Fibroblast of gingiva (primary cell): ENCODE measurements at regions not wholly inside any gene's neighbourhood (a gene's known extent, or its start where the extent isn't known, plus 50 kb on each side); places are given as distances from the start of the nearest gene placed in this dataset.
"Not testable (repeated sequence)": the region's sequence is repeated elsewhere in the genome, so short reads cannot be mapped to it uniquely, and the experiment has no call there.

ENCODE experiments used
- DNase-seq: peaks from one replicate; pipeline ENCODE4 v3.0.0-alpha.2; 2011; ENCODE audit warnings: low read depth

DNA sequence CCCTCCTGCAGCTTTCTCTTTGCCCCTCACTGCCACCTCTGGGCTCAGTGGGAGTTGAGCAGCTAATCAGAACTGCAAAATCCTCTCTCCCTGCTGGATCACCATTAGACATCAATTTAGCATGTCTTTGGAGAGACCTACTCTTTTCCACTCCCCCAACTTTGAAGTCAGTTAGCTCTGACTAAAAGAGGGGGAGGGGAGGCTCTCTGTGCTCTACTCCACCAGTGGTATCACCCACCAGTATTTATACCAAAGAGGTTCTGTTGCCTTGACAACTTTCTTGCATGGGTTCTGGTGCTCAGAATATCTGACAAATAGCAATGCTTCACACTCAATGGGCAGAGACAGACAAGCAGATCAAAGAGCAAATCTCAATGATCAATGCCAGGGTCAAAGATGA is 146.2 kb upstream of the ROPN1 start:
- DNase-seq = no peak

DNA sequence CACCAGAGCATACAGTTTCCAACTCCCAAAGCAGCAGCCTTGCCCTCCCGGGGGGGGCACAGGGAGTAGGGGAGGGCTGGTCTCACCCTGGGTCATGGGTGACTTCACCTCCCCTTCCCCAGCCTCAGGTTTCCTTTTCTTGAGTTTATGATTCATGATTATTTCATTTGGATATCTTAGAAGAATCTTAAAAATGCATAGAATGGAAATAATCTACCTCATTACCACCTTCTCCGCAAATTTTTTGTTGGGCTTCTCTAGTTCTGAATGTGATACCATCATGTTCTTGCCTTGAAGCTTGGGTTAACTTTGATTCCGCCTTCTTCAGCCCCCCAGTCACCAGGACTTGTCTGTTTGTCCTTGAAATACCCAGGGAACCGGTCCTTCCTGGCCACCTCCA is 148.8 kb upstream of the ROPN1 start:
- no peak for DNase-seq

DNA sequence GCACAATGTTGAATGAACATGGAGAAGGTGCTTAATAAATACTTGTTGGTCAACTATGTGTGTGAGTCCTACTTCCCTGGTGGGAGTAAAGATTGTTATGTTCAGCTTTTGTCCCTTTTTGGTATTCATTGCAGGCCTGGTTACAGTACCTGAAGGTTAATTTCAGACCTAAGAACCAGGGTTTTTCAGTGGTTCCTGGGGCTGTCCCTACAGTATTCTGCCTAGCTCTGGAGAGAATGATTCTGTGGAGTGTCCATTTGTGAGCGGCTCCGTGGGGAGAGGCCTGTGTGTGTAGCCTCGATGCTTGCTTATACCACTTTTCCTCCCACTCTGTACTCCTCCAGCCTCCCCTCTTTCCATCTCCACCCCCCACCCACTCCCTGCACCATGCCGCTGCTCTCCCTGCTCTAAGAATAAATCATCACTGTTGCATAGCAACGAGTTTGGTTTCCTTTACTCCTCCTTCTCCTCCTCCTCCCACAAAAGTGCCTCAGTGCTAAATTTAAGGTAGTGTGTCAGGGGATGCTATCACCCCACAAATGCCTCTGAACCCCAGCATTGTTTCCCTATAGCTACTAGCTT is 150.6 kb upstream of the ROPN1 start:
- no peak for DNase-seq

DNA sequence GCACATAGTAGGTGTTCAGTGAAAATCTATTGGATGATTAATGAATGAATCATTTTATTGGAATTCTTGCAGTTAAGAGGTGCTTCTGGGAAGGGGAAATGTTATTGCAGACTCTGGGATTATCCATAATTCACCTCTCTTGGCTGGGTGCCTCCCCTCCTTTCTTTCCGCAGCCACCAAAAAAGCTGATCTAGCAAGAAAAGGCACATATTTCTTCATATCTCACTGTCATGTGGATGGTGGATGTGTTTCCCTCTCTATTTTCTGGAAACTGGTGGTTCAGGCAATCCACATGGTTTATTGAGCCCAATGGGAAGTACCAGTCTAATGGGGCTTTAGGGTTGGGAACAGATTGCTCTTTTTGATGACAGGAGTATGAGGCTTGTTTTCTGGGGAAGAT is 151.1 kb upstream of the ROPN1 start:
- no peak for DNase-seq

DNA sequence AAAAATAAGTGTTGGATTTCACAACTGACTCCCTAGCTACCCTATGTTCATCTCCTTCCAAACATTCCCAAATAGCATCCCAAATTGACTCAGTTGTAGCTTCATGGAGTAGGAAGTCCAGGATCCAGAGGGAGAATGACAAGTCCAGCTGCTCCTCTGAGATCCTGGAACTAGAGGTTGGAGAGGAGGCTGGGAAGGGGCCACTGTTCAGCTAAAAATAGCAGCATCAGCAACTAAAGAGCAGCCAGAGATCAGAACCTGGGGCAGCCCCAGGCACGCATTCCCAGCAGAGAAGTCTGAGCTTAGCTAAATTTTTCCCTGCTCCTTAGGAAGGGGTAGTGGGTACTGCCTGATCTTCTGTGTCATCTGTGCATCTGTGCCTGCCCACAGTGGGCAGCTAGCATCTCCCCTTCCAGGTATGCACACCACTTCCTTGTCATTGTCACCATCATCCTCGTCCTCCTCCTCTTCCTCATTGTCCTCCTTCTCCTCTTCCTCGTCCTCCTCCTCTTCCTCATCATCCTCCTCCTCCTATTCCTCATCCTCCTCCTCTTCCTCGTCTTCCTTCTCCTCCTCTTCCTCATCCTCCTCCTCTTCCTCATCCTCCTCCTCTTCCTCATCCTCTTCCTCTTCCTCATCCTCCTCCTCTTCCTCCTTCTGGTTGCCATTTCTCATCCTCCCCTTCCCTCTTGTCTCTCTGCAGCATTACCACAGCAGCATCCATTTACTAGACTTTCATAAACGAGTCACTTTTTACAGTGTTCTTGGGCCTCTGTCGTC is 152.3 kb upstream of the ROPN1 start:
- no peak for DNase-seq

DNA sequence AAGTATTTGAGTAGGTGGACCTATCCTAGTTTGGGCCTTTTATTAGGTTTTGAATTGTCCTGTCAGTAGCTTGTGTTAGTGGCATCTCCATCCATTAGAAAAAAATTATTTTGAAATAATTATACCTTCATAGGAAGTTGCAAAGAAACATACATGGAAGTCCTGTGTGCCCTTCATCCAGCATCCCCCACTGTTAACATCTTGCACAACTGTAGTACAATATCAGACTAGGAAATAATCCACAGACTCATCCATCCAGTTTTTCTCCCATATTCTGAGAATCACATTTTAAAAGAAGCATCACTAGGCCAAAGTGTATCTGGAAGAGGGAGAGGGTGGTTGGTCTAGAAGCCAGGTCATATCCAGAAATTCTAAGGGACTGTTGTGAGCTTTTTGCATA is 155.5 kb upstream of the ROPN1 start:
- no peak for DNase-seq

DNA sequence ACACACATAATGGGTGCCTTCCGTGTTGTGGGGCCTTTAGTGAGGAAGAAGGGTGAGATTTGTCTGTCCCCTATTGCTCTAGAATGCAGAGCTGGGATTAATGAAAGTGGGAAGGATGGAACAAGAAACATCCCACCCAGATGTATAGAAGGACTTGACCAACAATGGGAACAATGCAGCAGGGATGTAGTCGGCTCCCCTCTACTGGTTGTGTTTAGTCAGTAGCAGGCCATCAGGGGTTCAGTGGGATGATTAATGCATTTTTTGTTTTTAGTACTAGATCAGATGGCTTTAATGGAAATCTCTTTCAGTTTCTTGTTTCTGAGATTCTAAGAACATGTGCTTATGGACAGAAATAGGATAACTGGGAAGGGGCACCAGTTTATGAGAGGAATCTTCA is 156.0 kb upstream of the ROPN1 start:
- DNase-seq = no peak

DNA sequence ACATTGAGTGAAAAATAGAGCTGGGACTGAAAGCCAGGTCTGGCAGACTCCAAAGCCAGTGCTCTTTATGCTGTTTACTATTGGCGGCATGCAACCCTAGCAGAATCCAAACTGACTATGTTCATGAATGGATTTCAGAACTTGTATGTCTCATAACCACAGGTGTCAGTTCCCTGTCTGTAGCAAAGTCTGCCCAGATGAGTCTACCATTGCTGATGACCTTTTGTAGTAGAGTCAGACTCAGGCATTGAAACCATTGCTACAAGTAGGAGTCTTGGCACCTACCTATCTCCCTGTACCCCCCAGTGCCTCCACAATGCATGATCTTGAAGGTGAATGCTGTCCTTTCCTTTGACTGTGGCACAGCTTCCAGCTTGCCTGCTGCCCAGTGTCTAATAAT is 157.2 kb upstream of the ROPN1 start:
- DNase-seq = no peak

DNA sequence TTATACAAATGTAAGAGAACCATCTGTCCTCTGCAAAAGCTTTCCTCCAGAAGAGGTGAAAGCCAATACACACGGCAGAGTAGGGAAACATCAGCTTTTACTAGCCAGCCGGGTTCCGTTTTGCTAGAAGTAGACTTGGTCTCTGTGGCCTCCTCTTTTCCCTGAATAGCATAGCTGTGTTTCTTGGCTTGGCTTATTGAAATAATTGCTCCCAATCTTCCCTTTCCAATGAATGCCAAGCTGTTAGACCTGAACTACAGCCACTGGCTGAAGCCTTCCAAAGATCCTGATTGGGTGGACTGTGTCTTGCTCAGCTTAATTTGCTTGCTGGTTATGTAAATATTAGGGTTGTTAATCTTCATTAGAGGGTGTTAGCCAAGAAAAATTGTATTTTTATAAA is 157.8 kb upstream of the ROPN1 start:
- no peak for DNase-seq

DNA sequence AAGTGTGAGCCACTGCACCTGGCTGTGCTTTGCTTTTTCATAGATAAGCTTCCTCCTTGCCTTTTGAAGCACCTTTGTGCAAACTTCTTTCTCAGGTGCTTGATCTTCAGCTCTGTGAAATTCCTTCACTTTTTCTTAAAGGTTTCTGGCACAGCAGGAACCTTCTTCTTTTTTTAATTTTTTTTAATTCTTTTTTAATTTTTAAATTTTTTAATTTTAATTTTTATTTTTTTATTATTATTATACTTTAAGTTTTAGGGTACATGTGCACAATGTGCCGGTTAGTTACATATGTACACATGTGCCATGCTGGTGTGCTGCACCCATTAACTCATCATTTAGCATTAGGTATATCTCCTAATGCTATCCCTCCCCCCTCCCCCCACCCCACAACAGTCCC is 161.0 kb upstream of the ROPN1 start:
- DNase-seq = not testable (repeated sequence)

DNA sequence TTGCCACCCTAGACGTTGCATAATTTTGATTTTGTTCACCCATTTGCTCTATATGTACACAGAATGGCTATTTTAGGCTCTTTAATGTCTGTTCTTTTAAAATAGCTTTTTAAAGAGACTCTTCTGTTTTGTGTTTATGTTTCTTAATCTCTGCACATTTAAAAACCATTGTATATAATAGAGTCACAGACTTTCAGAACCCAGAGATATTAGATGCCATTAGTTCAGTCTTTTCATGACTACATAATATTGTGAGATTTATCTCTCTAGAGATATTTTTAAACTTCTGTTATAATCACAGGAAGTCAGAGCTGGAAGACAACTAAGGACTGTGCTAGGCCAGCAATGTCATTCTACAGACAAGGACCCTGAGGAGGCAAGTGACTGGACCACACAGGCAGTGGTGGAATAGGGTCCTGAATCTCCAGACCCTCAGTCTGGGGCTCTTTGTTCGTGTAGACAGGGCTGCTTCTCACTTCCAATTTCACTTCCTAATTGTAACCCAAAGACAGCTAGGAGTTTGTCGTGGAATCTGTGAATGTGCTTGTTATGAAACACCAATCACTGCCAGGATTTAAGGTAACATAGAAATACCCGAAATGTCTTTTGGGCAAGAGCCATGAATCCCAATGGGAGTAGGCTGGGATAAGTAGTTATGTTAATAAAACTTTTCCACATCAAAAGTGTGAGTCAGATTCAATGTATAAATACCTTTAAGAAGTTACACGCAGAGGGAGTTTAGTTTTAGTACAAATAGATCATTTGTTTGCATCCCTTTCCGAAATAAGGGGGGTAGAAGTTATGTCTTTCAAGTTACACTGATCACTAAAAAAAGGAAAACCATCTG is 165.2 kb upstream of the ROPN1 start:
- DNase-seq = no peak

DNA sequence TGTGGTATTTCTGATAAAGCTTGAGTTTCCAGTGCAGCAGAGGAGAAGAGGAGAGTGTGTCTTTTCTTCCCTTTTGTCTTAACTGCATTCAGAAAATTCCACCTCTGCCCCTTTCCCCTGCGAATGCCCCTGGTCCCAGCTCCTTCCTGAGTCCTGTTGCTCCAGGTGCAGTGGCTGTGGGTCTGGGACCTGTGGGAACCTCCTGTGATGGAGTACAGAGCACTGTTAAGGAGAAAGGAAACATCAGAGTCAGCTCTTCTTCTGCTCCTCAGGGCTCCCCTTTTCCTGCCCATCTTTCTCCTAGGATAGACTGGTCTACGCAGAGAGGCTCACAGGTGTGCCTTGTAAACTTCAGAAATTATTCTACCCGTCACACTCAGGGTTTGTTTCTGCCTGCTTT is 165.8 kb upstream of the ROPN1 start:
- no peak for DNase-seq

DNA sequence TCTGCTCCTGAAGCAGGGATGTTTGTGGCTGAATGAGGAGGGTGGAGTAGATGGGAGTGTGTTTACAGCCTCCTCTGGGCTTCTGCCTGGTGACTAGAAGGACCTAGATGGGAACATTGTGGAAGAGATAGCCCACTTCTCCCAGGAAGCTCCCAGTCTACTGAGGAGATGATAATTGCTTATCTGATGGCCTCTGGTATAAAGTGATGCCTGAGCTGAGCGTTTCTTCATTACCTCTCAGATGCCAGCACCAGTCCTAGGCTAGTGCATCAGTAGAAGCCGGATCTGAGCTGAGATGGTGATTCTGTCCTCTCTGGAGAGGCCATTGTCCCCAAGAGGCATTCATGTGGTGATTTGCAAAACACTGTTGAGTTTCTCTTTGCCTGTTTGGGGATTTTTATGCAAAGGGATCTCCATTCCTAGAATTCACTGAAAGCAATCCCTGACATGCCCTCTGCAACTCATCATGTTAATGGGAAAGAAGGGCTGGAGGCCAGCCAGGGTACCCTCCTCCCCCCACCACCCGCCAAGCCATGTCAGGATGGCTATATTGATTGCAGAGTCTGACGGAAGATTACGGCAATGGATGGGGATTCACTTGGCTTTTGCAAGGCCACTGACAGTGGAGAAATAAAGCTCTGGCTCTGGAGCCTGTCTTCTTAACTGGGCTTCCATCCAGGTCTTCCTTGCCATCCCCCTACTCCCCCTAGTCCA is 166.4 kb upstream of the ROPN1 start:
- no peak for DNase-seq

DNA sequence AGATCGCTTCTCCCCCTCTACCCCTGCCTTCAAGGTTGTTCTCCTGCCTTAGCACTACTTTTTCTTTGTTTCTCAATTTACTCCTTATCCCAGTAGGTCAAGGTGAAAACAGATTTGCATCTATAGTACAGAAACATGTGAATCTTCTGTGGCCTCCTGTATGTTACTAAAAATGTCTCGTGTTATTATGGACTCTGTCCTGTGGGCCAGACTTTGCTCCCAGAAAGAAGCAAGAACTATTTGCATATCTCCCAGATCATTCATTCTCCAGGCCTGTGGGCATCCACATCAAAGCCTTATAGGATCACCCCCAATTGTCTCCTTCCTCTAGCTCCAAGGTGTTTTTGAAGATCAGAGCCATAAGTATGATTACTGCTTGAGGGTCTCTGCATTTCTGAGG is 169.5 kb upstream of the ROPN1 start:
- DNase-seq = no peak

DNA sequence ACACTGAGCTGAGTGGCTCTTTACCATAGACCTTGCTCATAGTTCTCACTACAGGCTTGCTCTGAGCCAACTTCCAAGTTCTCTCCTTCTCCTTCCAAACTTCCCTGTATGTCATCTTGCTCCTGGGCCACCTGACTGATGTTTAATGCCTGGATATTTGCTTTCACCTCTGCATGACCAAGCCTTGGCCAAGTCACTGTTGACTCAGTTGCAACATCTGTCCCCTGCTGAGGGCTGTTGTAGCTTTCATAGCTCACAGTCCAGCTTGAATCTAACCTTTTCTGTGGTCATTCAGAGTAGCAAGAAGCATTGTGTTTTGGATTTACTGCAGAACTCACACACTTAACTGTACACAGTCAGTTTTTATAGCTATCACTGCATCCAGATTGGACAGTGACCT is 171.8 kb upstream of the ROPN1 start:
- DNase-seq = no peak

DNA sequence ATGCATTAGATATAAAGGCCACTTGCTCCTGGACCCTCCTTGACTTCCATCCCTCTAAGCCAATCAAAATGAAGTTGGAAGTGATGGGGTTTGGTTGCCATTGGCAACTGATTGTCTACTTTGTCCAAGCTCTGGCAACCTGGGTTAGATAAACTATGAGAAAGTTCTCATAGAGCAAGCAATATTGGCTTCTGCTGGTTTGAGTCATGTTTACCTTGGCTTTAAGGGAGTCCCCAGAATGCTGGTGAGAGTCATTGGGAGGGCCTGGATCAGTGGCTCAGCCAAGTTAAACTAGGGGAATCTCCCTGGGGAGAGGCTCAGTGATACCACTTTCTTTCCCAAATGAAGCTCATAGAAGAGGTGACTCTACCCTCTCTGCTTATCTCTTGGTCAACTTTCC is 176.3 kb upstream of the ROPN1 start:
- DNase-seq = no peak

DNA sequence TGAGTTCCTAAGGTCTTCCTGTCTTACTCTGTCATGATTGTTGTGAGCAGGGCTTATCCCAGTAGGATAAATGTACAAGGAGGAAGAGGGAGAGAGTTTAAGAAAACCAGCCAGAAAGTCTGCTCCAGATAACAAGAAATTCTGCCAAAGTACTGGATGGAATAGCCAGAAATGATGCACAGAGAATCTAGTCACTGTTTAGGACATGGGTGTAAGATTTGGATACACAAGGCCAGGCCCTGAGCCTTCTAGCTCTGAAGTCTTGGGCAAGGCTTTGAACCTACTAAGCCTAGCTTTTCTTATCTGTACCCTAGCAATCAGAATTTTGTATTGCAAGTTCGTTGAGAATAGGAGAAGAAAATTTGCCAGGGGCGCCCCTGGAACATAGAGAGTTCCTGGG is 180.4 kb upstream of the ROPN1 start:
- DNase-seq = no peak

DNA sequence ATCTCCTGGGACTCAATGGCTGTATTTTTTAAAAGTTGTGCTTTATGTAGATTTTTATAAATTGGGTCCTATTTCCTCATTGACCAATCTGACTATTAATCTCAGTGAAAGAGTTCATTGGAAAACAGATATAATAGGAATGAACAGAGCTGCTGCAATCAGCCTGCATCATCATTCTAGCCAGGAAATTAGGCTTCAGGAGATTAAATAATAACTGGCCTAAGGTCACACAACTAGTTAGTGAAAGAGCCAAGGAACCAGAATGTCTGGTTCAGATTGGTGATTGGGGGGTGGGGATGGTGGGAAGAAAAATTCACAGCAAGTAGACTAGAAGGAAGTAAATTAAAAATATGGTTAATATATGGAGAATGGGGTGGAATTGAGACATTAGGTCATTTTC is 180.9 kb upstream of the ROPN1 start:
- no peak for DNase-seq

DNA sequence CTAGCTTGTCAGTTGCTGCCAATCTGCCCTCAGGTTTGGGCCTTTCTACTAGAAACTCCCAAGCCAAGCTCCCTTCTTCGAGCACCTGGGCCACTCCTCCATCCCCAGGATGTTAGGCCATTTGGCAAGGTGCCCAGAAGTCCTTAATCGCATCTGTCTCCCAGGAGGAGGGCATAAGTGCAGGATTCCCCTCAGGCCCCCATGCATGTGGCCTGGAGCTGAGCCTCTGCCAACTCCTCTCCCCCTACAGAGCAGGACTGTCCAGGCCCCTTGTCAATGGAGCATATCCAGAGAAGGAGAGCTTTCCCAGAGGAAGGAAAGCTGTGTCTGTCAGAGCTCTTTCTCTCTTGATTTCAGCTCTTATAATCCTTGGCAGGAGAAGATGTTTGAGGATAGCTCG is 182.6 kb upstream of the ROPN1 start:
- DNase-seq = no peak

DNA sequence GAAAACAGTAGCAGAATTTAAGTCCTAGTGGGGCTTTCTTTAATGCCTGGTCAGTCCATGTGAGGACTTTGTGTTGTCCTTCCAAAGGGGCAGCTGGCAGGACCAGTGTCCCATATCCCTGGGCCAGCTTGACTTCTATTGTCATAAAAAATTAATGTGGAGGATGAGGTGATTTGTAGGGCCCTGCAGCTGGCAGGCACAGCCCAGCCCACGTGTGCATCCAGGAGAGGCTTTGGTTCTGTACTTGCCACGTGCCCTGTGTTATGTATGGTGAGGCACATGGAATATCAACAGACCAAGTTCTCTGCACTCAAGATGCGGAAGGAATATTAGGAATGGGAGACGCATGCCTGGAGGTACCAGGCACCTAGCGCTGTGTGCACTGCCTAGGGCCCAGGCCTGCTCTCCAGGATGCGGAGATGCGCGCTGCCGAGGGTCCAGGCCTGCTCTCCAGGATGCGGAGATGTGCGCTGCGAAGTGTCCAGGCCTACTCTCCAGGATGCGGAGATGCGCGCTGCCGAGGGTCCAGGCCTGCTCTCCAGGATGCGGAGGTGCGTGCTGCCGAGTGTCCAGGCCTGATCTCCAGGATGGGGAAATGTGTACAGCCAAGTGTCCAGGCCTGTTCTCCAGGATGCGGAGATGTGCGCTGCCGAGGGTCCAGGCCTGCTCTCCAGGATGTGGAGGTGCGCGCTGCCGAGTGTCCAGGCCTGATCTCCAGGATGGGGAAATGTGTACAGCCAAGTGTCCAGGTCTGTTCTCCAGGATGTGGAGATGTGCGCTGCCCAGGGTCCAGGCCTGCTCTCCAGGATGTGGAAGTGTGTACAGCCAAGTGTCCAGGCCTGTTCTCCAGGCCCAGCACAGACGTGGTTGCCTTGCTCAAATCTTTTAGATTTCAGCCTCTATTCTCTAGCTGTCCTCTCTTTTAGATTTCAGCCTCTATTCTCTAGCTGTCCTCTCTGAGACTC is 183.3 kb upstream of the ROPN1 start:
- no peak for DNase-seq

DNA sequence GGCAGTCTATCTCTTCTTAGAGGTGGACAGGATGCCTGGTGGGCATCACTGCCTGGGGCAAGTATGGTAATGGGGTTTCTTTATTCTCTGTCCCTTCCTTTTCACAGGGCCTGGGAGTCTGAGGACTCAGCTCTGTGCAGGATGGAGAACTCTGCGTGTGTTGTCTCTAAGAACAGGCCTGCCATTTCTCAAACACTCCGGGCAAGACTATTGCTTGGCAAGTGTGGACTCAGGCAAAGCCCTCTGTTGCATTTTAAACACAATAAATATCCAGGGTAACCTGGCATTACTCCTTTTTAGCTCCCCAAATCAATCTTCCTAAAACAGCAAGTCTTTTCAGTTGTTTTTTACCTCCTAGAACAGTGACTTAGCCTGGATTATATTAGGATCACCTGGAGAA is 185.1 kb upstream of the ROPN1 start:
- no peak for DNase-seq
